ENCODE measurements at regions not wholly inside any gene's neighbourhood (a gene's known extent, or its start where the extent isn't known, plus 50 kb on each side); places are given as distances from the start of the nearest gene placed in this dataset.

- no peak for TF ChIP-seq EZH2 (IDR thresholded peaks at IDR 0.05; ENCODE audit: low read depth)
- TF ChIP-seq, protein P1, sequence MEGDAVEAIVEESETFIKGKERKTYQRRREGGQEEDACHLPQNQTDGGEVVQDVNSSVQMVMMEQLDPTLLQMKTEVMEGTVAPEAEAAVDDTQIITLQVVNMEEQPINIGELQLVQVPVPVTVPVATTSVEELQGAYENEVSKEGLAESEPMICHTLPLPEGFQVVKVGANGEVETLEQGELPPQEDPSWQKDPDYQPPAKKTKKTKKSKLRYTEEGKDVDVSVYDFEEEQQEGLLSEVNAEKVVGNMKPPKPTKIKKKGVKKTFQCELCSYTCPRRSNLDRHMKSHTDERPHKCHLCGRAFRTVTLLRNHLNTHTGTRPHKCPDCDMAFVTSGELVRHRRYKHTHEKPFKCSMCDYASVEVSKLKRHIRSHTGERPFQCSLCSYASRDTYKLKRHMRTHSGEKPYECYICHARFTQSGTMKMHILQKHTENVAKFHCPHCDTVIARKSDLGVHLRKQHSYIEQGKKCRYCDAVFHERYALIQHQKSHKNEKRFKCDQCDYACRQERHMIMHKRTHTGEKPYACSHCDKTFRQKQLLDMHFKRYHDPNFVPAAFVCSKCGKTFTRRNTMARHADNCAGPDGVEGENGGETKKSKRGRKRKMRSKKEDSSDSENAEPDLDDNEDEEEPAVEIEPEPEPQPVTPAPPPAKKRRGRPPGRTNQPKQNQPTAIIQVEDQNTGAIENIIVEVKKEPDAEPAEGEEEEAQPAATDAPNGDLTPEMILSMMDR (conservative IDR thresholded peaks at IDR 0.05): no peak
These were observed 182.1 kb upstream of the POU3F1 start for GRCh38 chr1:38228718-38229117.

All from PC-9 (cell line).